Subcutaneous abdominal adipose tissue (tissue), 5 donors: ENCODE measurements at regions not wholly inside any gene's neighbourhood (a gene's known extent, or its start where the extent isn't known, plus 50 kb on each side); places are given as distances from the start of the nearest gene placed in this dataset.

Experiments used
- H3K27ac ChIP-seq: one replicate; pipeline ENCODE4 v1.7.0; 2013; ENCODE audit warnings: low read depth, mild to moderate bottlenecking, inconsistent platforms, low read length, moderate library complexity
- H3K27me3 ChIP-seq, 5 donors: one replicate each; pipeline ENCODE4 v1.7.0; 2013; ENCODE audit warnings: low read length in 5 of 5, inconsistent platforms in 1 of 5; ENCODE audit not compliant: control insufficient read depth in 5 of 5, insufficient read depth in 4 of 5
- H3K36me3 ChIP-seq, 5 donors: one replicate each; pipeline ENCODE4 v1.7.0; 2013; ENCODE audit warnings: low read length in 5 of 5; ENCODE audit not compliant: control insufficient read depth in 5 of 5, insufficient read depth in 5 of 5
- H3K4me1 ChIP-seq, 5 donors: one replicate each; pipeline ENCODE4 v1.7.0; 2013; ENCODE audit warnings: low read length in 5 of 5, mild to moderate bottlenecking in 3 of 5, moderate library complexity in 1 of 5; ENCODE audit not compliant: control insufficient read depth in 5 of 5, insufficient read depth in 5 of 5
- H3K4me3 ChIP-seq, 5 donors: one replicate each; pipeline ENCODE4 v1.7.0; 2013; ENCODE audit warnings: low read length in 5 of 5, low read depth in 1 of 5
- H3K9ac ChIP-seq, 5 donors: one replicate each; pipeline ENCODE4 v1.7.0; 2013; ENCODE audit warnings: low read length in 5 of 5, mild to moderate bottlenecking in 4 of 5, moderate library complexity in 3 of 5
- H3K9me3 ChIP-seq, 5 donors: one replicate each; pipeline ENCODE4 v1.7.0; 2013; ENCODE audit warnings: low read length in 5 of 5; ENCODE audit not compliant: control insufficient read depth in 5 of 5
- donor health status: healthy.
- donor health status: healthy.
- donor health status: healthy.
- donor health status: healthy.
- donor health status: healthy.

DNA sequence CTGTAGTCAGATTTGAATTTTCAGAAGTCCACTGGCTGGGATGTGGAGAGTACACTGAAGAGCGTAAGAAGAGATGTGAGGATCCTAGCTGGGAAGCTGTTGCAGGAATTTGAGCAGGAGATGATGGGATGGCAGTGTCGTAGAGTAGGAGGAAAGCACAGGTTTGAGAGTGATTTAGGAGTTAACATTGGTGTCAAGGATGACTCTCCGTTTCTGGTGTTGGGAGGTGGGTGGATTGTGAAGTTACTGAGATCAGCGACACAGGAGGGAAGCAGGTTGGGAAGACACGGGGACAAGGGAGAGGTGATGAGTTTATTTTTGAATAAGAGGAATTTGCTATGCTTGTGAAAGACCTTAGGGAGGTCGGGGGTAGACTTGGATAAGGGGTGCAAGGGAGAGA, 434.2 kb upstream of the TPM1 start:
- H3K27ac ChIP-seq = peak overlapping the region; percentile 28
- H3K9me3 ChIP-seq = no peaks in the 10 kb centered on the region
- H3K9ac ChIP-seq = no peak overlapping the region
- H3K36me3 ChIP-seq = no peaks in the 10 kb centered on the region
- H3K4me3 ChIP-seq = no peak overlapping the region
- no peaks in the 10 kb centered on the region for H3K27me3 ChIP-seq
- peaks cover 7 to 58% (median 41%) of the 10 kb centered on the region in 5 donors for H3K4me1 ChIP-seq

DNA sequence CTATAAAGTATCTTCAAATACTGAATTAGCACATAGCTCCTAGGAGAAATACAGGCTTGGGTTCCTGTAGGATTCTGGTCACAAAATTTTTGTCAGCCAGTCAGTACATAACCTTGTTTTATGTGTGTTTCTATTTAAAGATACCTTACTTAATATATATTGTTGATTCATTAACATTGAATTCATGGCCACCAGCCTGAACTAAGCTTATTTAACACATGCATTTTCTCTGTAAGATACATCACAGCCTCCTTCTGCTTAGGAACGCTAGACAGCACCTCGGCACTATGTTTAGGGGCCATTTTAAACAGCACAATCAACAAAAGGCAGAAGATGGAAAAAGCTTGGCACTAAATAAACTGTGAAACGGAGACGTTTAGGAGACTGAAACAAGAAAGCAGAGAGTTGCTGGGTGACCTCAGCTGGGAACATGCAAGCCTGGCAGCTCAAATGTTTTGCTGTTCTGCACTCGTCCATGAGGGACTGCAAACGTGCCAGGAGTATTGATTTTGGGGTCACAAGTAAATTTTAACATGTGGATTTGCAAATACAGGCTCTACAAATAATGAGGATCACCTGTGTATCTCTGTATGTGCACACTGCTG, 432.2 kb upstream of the TPM1 start:
- Histone ChIP-seq H3K4me3 (no peak overlapping the region), H3K27me3 (no peaks in the 10 kb centered on the region), H3K4me1 (peaks cover 7 to 38% (median 27%) of the 10 kb centered on the region in 5 donors), H3K36me3 (no peaks in the 10 kb centered on the region), H3K27ac (no peak overlapping the region), H3K9me3 (no peaks in the 10 kb centered on the region), H3K9ac (no peak overlapping the region)

DNA sequence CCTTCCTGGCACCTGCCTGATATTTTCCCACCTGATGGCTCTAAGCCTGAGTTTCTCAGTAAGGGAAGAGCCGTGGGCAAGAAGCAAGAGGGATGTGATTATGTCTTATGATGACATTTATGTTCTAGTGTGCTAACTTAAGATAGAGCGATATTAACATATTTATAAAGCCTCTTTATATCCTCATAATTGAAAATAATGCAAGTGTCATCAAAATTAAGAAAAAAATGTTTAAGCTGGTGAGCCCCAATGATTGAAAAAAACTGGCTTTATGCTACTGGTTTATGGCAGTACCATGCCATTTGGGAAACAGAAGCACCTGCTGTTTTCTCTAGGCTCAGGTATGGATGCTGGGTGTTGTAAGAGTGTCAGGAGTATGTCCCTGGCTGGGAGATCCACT, 431.5 kb upstream of the TPM1 start:
- Histone ChIP-seq H3K27ac (no peak overlapping the region), H3K27me3 (no peaks in the 10 kb centered on the region), H3K9ac (no peak overlapping the region), H3K4me3 (no peak overlapping the region), H3K9me3 (no peaks in the 10 kb centered on the region), H3K36me3 (no peaks in the 10 kb centered on the region), H3K4me1 (peaks cover 5 to 33% (median 22%) of the 10 kb centered on the region in 5 donors)

DNA sequence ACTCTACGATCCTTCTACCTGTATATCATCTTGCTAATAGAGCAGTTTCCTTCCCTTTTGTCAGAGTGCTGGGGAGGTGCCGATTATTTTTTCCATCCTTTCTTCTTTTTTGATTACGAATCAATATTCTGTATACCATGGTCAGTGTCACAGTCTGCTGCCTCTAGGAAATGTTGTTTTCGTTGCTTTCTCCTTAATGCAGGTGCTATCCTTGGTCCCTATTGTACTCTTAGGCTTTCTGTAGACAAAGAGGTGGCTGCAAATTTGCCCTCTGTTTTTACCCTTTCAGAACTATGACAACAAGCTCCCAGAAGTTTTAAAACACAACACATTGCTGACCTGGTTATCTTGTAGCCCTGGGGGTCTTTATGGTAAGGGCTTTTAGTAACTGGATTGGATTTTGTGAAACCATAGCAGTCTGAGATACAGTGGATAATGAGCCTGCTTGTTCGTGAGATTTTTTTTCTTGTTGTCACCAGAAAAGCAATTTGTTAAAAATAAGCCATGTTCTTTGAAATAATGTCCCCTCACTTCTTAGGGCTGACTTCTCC, 430.3 kb upstream of the TPM1 start:
- Histone ChIP-seq H3K36me3 (no peaks in the 10 kb centered on the region), H3K4me3 (no peak overlapping the region), H3K9ac (no peak overlapping the region), H3K27me3 (no peaks in the 10 kb centered on the region), H3K4me1 (peaks cover 0 to 27% (median 17%) of the 10 kb centered on the region in 5 donors), H3K9me3 (no peaks in the 10 kb centered on the region), H3K27ac (no peak overlapping the region)

DNA sequence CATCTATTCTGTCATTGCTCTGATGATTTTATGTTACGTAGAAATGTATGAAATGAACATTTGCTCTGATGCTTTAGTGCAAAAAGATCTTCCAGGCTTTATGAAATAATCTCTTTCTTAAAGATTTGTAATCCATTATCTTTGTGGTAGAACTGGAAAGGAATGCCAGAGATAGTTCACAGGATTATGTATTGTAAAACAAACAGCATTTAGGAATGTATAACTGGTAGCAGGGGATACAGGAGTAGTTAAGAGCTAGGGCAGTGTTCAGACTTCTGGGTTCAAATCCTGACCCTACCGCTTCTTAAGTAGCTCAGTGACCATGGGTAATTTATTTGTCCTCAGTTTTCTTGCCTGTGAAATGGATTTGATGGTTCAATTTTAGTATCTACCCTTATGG, 429.8 kb upstream of the TPM1 start:
- Histone ChIP-seq H3K4me3 (no peak overlapping the region), H3K27me3 (no peaks in the 10 kb centered on the region)

DNA sequence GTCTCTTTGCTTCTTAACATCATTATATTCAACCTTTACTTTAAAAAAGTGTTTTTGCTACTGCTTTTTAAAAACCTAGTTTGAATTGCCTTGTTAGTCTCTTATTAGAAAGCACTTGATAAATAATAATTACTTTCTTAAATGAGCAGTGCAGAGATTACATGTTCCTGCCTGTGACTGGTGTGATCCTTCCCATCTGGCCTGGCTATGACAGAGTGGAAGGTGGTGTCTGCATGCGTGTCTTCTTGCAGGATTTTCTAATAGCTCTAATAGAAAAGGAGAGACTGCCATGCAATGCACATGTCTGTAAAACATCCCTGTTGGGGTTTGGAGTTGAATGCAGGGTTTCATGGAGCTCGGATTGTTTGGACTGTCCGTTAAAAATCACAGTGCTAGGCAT, 425.8 kb upstream of the TPM1 start:
- H3K9ac ChIP-seq = no peak overlapping the region
- no peak overlapping the region for H3K27ac ChIP-seq
- no peaks in the 10 kb centered on the region for H3K27me3 ChIP-seq
- H3K4me3 ChIP-seq = no peak overlapping the region
- H3K4me1 ChIP-seq = peaks cover 0 to 11% (median 5%) of the 10 kb centered on the region in 5 donors
- H3K36me3 ChIP-seq = no peaks in the 10 kb centered on the region
- H3K9me3 ChIP-seq = no peaks in the 10 kb centered on the region

More for the DNA sequence above, 429.8 kb upstream of the TPM1 start:
- Histone ChIP-seq H3K36me3 (no peaks in the 10 kb centered on the region), H3K27ac (no peak overlapping the region), H3K4me1 (peaks cover 0 to 25% (median 15%) of the 10 kb centered on the region in 5 donors), H3K9me3 (no peaks in the 10 kb centered on the region), H3K9ac (no peak overlapping the region)

DNA sequence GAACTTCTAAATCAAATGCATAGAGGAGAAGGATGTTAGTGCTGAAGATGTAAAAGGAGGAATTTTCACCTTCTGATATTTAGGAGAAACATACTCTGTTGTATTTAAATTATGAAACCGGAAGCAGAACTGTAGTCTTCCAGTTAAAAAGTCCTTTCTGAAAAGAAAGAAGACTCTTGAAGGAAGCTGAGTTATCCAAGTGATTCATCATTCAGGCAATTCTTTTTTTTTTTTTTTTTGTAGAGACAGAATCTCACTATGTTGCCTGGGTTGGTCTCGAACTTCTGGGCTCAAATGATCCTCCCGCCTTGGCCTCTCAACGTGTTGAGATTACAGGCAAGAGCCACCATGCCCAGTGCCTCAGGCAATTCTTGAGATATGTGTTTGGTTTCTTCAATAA, 424.8 kb upstream of the TPM1 start:
- H3K36me3 ChIP-seq = no peaks in the 10 kb centered on the region
- H3K4me3 ChIP-seq = no peak overlapping the region
- H3K4me1 ChIP-seq = peaks cover 0 to 11% (median 5%) of the 10 kb centered on the region in 5 donors
- H3K27me3 ChIP-seq = no peaks in the 10 kb centered on the region
- H3K27ac ChIP-seq = peak overlapping the region; percentile 32
- H3K9ac ChIP-seq = no peak overlapping the region
- H3K9me3 ChIP-seq = no peaks in the 10 kb centered on the region

DNA sequence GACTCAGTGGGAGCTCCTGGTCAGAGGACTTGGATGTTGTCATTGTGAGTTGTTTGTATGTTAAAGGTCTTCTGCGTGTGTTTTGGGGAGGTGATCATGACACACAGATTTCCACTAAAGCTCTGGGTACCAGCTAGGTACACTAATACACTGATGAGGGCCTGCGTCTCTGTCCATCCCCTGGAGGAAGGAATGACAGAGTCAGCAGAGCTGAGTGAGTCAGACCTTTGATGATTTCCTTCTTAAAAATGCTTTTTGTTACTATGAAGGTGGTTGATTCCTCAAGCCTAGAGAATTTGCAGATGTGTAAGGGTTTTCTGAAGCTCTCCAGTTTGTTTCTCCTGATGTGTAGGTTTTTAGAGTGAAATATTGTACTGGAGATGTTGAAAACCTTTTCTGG, 424.1 kb upstream of the TPM1 start:
- Histone ChIP-seq H3K27me3 (no peaks in the 10 kb centered on the region), H3K4me3 (no peak overlapping the region), H3K9ac (peak overlapping the region in 1 of 5 donors; percentile 17), H3K9me3 (no peaks in the 10 kb centered on the region), H3K36me3 (no peaks in the 10 kb centered on the region), H3K27ac (peak overlapping the region; percentile 32), H3K4me1 (peaks cover 0 to 11% (median 5%) of the 10 kb centered on the region in 5 donors)

DNA sequence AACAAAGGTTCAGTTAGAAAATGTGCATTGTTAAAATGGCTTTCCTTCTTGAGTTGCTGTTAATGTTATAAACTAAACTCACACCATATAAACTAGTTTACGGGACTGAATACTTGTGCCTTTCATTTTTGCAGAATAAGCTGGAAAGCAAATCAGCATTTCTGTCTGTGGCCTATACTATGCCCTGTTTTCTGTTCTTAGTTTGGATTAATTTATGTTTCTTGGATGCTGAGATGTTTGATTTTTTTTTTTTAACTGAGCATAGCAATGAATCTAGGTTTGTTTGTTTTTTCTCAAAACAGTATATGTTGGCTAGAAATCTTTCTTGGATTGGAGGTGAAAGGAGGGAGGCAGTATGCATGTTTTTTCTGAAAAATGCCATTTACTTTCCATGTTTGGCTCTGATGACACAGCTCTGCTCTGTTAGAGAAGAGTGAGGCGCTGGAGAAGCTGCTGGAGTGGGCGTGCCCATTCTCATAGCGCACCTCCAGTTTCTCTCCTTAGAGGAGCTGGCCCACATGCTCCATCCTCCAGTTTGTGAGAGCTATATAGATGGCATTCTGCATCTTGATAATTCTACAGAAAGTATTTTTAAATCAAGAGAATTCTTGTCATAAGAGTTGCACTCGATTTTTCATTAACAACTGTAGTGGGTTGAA, 423.6 kb upstream of the TPM1 start:
- Histone ChIP-seq H3K9me3 (no peaks in the 10 kb centered on the region), H3K27me3 (no peaks in the 10 kb centered on the region), H3K27ac (peak overlapping the region; percentile 32), H3K9ac (peak overlapping the region in 1 of 5 donors; percentile 17), H3K4me1 (peaks cover 0 to 11% (median 5%) of the 10 kb centered on the region in 5 donors), H3K36me3 (no peaks in the 10 kb centered on the region), H3K4me3 (no peak overlapping the region)

DNA sequence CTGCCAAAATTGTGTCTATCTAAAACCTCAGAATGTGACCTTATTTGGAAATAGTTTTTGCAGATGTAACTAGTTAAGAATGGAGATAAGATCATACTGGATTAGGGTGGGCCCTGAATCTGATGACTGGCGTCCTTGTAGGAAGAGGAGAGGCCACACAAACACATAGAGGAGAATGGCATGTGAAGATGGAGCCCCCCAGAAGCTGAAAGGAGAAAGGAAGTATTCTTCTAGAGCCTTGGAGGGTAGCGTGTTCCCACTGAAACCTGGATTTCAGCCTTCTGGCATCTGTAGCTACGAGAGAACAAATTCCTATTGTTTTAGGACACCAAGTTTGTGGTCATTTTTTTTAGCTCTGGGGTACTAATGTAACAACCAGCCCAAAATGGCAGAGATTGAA, 423.0 kb upstream of the TPM1 start:
- H3K36me3 ChIP-seq = no peaks in the 10 kb centered on the region
- H3K9ac ChIP-seq = no peak overlapping the region
- no peaks in the 10 kb centered on the region for H3K9me3 ChIP-seq
- H3K27ac ChIP-seq = peak overlapping the region; percentile 32
- no peak overlapping the region for H3K4me3 ChIP-seq
- H3K27me3 ChIP-seq = no peaks in the 10 kb centered on the region
- H3K4me1 ChIP-seq = peaks cover 0 to 16% (median 10%) of the 10 kb centered on the region in 5 donors
